ENCODE measurements at regions not wholly inside any gene's neighbourhood (a gene's known extent, or its start where the extent isn't known, plus 50 kb on each side); places are given as distances from the start of the nearest gene placed in this dataset.

GRCh38 chr4:111013846-111014245 lies 391.0 kb upstream of the PITX2 start:
- TF ChIP-seq CTCF (IDR thresholded peaks at IDR 0.05; ENCODE audit: low read length) (no peak), EZH2 (optimal IDR thresholded peaks at IDR 0.05; ENCODE audit: low read depth, low read length) (no peak), EZH2phosphoT487 (IDR thresholded peaks at IDR 0.05; ENCODE audit: low read length) (no peak)

Measured in MM.1S (cell line).